GM19438 (cell line): ENCODE measurements at regions not wholly inside any gene's neighbourhood (a gene's known extent, or its start where the extent isn't known, plus 50 kb on each side); places are given as distances from the start of the nearest gene placed in this dataset.

Source experiments
- ATAC-seq: cut with Tn5 transposase; IDR thresholded peaks from one replicate; pipeline ENCODE4 v1.9.1; 2021; ENCODE audit warnings: low read depth; ENCODE audit not compliant: unreplicated experiment

DNA sequence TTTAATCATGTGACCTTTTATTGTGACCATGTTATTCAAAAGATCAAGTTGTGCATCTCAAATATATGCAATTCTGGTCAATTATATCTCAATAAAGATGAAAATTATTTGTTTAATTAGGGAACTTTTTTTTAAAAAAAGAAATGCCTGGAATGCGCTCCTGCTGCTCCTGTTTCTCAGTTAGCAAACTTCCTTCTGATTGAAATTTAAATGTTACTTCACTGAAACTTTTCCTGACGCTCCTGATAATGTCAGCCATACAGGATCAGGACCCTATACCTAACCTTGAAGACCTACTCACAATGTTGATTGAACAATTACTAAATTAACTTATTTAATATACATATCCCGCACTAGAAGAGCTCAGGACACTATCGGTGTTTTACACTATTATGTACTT lies 190.4 kb downstream of the MACC1 start:
- no peak for ATAC-seq

DNA sequence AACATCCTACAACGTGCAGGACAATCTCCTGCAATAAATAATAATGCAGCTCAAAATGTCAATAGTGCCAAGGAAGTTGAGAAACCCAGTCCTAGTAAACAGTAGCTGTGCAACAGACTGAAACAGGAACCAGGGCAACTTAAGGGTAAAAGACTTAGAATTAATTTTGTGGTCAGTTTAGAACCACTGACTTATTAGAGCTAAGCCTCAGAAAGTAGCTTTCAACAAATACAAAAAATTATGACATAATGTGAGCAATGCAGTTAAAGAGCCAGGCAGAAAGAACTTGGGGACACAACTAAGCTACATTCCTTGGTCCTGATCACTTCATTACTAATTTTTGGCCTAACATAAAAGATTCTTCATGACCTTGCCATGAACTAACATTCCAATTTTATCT lies 195.4 kb downstream of the MACC1 start:
- ATAC-seq, result peak; percentile 68

DNA sequence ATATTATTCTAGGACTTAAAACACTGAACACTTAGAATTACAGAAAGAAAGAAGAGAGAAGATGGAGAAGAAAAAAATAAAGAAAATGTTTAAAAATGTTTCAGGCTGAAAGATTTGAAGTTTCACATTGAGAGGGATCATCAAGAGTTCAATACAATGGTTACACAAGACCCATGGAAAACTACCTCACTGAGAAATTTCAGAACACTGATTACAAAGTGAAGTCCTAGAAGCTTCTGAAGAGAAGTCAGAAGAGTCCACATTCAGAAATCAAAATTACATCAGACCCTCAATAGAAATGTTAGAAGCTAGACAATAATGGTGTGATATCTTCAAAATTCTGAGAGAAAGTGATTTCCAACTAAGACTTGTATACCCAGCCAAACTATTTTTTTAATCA lies 196.1 kb downstream of the MACC1 start:
- ATAC-seq, result no peak

DNA sequence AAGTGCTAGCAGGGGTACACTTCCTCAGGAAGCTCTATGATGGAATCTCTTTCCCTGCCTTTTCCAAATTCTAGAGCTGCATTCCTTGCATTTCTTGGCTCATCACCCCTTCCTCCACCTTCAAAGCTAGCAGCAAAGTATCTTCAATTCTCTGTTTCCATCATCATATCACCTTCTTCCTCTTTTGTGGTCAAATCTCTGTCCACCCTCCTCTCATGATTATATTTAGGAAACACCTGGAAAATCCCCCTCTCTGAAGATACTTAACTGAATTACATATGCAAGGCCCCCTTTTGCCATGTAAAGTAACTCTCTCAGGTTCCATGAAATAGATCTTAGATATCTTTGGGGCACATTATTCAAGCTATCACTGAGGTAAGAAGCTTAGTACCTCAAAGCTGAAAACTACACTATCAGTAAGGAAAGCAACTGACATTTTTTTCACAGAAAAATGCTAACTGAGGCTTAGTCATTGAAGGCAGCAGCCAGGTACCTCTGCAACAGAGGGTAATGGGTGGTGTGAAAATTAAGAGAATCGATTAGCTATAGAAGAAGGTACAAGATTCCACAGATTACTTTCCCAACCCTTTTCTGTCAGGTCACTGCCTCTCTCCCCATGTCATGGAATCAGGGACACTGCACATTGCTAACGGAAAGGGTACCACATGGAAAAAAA lies 197.3 kb downstream of the MACC1 start:
- no peak for ATAC-seq

DNA sequence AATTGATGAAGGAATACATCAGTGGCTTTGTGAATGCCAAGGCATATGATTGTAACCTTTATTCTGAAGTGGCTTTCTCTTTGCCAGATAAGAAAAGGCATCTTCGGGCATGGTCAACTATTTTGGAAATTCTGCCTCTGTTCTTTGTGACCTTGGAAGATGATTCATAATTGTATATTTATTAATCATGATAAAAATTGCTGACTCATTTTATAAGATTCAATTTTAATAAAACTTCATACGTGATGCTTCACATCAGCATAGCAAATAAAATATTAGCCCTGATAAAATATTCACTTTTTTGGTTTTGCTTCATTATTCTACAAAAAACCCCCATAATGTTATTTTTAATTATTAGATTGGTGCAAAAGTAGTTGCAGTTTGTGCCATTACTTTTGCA lies 200.5 kb downstream of the MACC1 start:
- no peak for ATAC-seq

DNA sequence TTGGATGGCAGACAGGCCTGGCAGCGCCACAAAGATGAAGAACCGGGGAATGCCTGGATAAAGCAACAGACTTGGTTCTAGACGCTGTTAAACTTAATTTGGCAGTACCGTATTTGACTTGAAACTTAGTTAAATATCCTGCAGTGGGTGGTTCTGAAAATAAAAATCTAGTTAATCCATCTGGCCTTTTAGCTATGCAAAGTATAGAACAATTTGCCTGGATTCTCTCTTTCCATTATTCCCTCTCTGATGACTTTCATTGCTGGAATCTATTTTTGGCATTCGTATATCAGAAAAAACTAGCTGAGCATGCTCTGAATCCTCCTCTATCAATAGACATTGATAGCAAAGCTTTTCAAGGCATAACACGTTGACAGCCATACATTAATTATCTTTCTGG lies 203.6 kb downstream of the MACC1 start:
- no peak for ATAC-seq

DNA sequence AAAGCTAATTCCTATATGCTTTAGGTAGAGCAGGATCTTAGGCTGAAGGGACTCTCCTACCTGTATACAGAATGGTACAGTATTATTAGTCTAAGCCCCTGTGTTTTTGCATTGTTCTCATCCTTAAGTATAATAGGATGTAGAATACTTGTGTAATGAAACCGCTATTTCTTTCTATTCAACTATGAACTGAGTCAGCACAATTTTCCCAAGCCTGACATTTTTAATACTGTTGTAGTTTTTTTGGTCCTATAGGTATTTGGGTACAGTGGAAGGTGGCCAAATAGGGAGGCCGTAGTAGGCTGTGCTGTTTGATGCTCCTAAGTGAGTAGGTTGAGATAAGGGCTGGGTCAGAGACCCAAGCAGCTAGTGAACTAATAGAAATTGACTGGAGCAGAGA lies 205.1 kb downstream of the MACC1 start:
- no peak for ATAC-seq

DNA sequence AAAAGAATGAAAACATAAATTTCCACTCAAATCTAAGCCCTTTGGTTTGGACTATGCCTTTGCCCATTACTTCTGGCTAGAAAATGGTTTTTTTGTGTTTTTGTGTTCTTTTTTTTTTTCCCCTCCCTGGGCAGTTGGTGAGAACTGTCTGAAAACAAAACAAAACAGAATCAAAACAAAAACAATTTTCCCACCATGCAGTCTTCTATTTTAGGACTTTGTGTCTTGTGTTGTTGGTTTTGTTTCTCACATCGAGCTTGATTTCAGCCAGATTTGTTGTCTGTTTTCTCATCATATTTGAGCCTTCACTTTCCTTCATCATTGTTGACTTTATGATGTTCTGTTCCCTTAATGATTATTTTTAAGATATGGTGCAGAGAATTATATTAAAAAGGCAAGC lies 206.3 kb downstream of the MACC1 start:
- ATAC-seq, result no peak

DNA sequence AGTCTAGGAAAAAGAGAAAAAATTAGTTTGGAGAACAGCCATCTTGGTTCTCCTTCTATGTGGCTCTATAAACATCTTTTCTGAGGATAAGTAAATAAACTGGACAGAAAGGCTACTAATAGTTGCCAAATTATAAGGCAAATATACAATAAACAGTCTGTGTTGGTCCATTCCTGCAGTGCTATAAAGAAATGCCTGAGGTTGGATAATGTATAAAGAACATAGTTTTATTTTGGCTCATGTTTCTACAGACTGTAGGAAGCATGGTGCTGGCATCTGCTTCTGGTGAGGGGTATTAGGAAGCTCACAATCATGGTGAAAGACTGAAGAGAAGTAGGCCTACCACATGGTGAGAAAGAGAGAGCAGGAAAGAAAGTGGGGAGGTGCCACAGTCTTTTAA lies 209.7 kb downstream of the MACC1 start:
- no peak for ATAC-seq

DNA sequence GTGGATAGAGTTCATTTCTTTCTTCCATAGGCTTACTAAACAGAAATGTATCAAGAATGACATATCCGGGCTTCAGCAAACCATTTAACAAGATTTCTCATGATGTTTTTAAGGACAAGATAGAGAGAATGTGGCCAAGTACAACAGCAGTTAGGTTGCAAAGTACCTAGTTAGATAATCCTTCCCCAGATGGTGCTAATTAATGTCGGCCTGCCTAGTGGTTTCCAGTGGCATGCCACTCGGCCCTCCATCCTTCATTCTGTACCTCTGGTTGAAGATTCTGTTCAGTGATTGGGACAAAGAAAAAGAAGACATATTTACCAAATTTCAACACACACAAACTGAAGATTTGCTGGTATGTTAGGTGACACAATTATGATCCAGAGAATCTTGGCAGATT lies 212.1 kb downstream of the MACC1 start:
- no peak for ATAC-seq

DNA sequence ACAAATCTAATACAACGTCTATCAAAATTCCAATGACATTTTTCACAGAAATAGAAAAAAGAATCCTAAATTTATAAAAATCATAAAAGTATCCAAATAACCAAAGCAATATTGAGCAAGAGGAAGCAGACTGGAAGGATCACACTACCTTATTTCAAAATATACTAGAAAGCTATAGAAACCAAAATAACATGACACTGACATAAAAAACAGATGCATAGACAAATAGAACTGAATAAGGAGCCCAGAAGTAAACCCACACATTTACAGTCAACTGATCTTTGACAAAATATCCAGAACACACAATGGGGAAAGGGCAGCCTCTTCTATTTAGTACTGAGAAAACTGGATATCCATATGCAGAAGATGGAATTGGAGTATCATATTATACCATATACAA lies 217.5 kb downstream of the MACC1 start:
- ATAC-seq, result no peak

DNA sequence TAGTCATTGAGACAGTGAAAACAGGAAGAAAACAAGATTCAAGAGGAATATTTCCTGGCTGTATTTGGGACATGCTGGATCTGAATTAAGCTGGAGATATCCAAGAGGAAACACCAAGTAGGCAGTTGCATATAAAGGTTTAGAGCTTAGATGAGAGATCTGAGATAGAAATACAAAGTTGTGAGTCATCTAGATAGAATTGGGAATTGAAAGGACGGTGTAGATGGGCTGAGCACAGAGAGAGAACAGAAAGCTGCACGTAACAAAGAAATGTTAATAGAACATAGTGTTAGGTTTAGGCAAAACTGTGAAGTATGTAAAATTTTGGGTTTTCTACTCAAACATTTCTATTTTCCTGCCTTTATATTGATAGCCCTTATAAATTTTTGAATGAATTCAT lies 218.5 kb upstream of the TMEM196 start:
- no peak for ATAC-seq

DNA sequence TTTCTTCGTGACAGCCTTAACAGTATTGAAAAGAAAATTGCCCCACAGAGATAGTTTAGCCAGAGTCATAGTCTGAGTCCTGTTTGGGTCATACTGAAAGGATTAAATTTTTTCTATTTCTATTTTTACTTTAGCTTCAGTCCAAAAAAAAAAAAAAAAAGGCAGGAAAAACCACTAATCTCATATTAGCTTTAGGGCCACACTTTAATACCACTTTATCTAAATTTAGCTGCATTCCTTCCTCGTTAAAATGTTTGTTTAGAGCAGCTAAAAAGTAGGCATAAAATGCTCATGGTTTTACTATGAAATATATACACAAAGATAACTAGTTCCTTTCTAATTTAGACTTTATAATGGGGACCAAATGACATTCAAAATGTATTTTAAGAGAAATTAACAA lies 216.5 kb upstream of the TMEM196 start:
- ATAC-seq, result no peak

DNA sequence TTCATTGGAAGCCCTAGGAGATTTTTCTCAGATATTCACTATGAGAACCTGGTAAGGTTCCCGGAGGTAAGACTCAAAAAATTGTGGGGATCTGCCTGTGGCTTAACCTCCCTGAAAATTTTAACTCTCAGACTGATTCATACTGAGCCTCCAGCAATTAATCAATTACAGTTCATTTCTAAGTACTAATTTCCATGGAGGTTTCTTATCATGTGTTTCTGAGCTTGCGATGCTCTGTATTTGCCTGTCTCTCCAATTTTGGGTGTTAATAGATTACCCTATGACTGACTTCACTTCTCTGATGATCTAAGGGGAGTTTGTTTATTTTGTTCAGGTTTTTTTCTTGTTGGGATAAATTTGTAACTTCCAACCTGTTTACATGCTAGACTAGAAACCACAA lies 215.4 kb upstream of the TMEM196 start:
- ATAC-seq, result no peak

DNA sequence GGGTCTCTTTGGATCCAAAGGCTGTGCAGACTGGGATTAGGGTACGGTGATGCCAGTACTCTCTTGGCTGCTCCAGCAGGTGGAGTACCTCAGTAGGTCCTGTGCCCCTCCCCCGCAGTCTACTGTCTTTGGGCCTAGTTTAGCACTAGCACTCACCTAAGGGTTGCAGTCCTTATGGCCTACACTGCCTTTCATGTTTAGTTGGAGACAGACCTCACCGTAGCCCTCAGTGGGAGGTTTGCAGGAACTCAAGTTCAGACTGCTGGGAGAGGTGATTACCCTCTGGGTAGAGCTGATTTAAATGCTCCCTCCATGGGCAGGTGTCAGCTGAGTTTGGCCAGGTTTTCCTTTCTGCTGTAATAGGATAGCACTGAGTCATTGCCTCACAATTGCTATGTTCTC lies 210.8 kb upstream of the TMEM196 start:
- no peak for ATAC-seq

DNA sequence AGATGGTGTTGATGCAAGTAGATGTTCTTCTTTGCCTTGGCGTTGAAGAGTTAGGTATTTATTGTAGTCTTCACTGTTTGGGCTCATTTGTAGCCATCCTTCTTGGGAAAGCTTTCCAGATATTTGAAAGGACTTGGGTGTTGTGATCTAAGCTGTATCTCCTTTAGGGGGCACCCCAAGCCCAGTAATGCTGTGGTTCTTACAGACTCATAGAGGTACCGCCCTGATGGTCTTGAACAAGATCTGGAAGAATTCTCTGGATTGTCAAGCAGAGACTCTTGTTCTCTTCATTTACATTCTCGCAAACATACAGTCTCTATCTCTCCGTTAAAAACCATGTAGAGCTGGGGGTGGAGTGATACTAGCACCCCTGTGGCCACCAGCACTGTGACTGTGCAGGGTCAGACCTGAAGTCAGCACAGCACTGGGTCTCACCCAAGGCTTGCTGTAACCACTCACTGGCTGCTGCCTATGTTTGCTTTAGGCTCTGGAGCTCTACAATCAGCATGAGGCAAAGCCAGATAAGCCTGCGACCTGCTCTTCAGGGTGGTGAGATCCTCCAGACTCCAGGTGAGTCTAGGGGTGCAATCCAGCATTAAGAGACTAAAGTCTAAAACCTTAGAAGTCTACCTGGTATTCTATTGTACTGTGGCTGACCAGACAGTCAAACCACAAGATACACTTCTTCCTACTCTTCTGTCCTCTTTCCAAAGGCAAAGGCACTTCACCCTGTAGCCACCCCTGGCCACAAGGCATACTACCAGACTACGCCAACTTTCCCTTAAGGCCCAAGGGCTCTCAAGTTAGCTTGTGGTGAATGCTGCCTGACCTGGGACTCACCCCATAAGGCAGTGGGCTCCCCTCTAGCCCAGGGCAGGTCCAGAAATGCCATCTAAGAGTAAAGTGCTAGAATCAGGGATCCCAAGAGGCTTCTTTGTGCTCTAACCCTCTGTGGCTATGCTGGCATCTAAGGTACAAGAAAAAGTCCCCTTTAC lies 209.7 kb upstream of the TMEM196 start:
- peak; percentile 61 for ATAC-seq

DNA sequence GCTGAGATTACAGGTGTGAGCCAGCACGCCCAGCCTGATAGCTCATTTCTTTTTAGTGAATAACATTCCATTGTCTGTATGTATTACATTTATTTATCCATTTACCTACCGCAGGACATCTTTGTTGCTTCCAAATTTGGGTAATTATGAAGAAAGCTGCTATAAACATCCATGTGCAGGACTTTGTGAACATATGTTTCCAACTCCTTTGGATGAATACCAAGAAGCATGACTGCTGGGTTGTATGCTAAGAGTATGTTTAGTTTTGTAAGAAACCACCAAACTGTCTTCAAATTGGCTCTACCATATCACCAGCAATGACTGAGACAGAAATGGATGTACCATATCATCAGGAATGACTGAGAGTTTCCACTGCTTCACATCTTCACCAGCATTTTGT lies 200.2 kb upstream of the TMEM196 start:
- ATAC-seq, result no peak

DNA sequence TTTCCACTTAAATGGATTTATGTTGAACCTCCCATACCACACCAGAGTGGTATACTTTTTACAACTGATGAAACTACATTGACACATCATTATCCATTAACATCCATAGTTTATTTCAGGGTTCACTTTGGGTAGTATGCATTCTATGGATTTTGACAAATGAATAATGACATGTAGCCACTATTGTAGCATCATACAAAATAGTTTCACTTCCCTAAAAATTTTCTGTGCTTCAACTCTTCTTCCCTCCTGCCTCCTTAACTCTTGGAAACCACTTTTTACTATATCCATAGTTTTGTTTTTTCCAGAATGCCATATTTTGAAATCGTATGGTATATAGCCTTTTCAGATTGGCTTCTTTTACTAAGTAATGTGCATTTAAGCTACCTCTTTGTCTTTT lies 199.5 kb upstream of the TMEM196 start:
- ATAC-seq, result no peak

DNA sequence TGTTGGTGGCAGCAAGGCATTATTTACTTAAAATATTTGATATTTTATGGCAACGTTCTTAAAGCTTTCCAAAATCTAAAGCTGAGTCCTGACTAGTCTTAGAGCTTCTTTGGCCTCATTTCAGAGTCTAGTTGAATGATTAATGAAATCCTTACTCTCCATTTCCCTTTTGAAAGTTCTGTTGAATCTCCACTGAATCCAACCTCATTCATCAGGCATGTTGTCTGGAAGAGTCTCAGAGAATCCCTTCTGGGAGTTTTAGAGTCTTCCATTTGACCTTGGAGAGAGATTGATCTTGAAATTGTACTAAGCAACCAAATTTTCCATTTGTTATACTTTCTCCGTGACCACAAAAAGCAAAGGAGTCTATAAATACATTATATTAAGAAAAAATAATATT lies 198.5 kb upstream of the TMEM196 start:
- ATAC-seq, result no peak

DNA sequence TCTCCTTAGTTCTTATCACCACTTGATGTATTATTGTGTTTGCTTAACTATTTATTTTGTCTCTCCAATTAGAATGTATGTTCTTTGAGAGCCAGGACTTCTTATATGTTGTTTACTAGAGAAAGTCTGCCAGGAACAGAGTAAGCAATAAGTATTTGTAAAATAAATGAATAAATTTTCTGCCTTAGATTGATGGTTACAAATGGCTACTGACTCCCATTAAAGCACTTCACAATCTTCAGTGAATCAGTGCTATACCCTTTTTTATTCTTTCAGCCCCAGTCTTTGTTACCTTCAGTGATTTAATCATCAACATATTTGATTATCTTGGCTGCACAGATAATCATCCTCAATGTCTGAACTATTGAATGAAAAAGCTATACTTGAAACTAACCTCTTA lies 197.1 kb upstream of the TMEM196 start:
- ATAC-seq, result no peak

DNA sequence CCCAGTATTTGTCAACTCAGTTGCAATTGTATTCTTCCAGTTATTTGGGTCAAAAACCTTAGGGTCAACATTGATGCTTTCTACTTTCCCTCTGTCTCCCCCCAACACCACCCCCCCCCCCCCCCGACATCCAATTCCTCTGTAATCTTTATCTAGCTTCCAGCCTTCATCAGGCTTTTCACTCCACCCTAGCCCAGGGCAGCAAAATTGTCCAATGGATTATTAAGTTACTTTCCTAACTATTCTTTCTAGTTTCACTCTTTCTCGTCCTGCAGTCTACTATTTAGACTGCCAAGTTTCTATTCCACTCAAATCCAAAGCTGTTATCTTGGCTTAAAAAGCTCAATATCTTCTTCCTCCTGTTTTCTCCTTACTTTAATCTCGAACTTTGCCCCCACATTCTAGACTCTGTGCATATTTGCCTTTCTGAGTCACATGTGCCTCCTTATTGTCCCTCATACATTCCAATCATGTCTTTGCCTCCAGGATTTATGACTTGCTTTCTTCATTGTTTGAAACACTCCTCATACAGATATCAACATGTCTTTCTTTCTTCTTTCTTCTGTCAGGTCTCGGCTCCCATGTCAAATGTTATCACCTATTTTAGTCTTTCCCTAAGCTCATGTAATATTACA lies 196.6 kb upstream of the TMEM196 start:
- ATAC-seq, result no peak

DNA sequence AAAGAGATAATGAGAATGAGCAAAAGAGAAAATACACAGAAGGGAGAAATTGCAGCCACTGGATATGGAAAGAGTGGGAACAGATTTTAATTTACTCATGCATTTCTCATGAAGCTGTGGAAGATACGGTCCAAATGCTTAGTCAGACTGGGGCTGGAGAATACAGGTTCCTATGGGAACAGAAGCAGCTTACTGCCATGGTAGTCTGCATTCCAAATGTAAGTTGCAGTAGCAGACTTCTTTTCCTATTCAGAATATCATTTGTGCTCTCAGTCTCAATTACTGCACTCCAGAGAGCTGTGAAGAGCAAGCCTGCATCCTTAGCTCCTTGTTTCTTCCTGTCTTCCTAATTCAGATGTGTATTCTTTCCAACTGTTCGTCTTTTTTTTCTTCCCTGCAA lies 190.8 kb upstream of the TMEM196 start:
- no peak for ATAC-seq
